SU-DHL-6 (cell line): ENCODE measurements at regions not wholly inside any gene's neighbourhood (a gene's known extent, or its start where the extent isn't known, plus 50 kb on each side); places are given as distances from the start of the nearest gene placed in this dataset.

Experiments
- CTCF ChIP-seq: fragments of 200-600 bp; sonication (generic); IDR thresholded peaks from one replicate; pipeline ENCODE4 v1.5.1; 2017; ENCODE audit warnings: antibody characterized with exemption, mild to moderate bottlenecking, low read length, moderate library complexity; ENCODE audit not compliant: insufficient read depth, poor library complexity, severe bottlenecking
- EZH2phosphoT487 ChIP-seq: fragments of 200-600 bp; sonication (generic), shearing (Covaris generic); conservative IDR thresholded peaks from 2 replicates; pipeline ENCODE4 v1.6.1; 2018; ENCODE audit warnings: mild to moderate bottlenecking, antibody characterized with exemption, low read length, moderate library complexity, mixed read lengths

- TF ChIP-seq CTCF = no peak
- TF ChIP-seq EZH2phosphoT487 = no peak
Measured at GRCh38 chr12:66017736-66018135, 112.8 kb downstream of the LLPH start.
